Sigmoid colon (tissue), 4 donors: ENCODE measurements at regions not wholly inside any gene's neighbourhood (a gene's known extent, or its start where the extent isn't known, plus 50 kb on each side); places are given as distances from the start of the nearest gene placed in this dataset.

ENCODE experiments used
- EP300 ChIP-seq, 4 donors: sonication (generic); formaldehyde crosslinking; IDR thresholded peaks; one replicate each; pipeline ENCODE4 v1.6.1; 2017; ENCODE audit warnings: antibody characterized with exemption in 4 of 4
- POLR2A ChIP-seq, 2 donors: fragments of 450-650 bp; IDR thresholded peaks; one replicate each; pipeline ENCODE4 v1.6.1; 2016; ENCODE audit warnings: antibody characterized with exemption in 2 of 2, mild to moderate bottlenecking in 2 of 2, moderate library complexity in 2 of 2
- POLR2AphosphoS5 ChIP-seq, 4 donors: sonication (generic); formaldehyde crosslinking; IDR thresholded peaks; one replicate each; pipeline ENCODE4 v1.6.1; 2017; ENCODE audit warnings: antibody characterized with exemption in 4 of 4
- TF ChIP-seq, protein P1 (sequence below), 4 experiments: fragments of 450-650 bp in 3 of 4; fragments of 200-600 bp in 1 of 4; IDR thresholded peaks; one replicate each; pipeline ENCODE4 v1.5.1; 2016 to 2019; ENCODE audit warnings: antibody characterized with exemption in 4 of 4, mild to moderate bottlenecking in 3 of 4, moderate library complexity in 2 of 4

DNA sequence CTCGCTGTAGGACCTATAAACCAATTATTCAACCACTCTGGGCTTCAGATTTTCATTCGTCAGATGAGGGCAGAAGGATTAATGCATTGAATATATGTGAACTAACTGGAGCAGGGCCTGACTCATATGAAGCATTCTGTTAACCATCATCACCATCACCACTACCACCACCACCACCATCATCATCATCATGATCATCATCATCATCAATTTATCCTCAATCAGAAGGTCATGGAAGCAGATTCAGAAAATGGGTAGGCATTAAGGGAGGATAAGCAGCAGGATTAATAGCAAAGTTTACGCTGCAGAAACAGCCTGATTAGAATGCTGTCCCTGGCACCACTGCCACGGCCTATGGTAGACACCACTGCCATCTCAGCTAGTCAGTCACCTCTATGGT lies 407.5 kb upstream of the THBS1 start:
- TF ChIP-seq, protein P1, sequence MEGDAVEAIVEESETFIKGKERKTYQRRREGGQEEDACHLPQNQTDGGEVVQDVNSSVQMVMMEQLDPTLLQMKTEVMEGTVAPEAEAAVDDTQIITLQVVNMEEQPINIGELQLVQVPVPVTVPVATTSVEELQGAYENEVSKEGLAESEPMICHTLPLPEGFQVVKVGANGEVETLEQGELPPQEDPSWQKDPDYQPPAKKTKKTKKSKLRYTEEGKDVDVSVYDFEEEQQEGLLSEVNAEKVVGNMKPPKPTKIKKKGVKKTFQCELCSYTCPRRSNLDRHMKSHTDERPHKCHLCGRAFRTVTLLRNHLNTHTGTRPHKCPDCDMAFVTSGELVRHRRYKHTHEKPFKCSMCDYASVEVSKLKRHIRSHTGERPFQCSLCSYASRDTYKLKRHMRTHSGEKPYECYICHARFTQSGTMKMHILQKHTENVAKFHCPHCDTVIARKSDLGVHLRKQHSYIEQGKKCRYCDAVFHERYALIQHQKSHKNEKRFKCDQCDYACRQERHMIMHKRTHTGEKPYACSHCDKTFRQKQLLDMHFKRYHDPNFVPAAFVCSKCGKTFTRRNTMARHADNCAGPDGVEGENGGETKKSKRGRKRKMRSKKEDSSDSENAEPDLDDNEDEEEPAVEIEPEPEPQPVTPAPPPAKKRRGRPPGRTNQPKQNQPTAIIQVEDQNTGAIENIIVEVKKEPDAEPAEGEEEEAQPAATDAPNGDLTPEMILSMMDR (IDR thresholded peaks at IDR 0.05): no peak
- TF ChIP-seq POLR2A (IDR thresholded peaks at IDR 0.05): no peak
- TF ChIP-seq EP300 (IDR thresholded peaks at IDR 0.05): no peak
- TF ChIP-seq POLR2AphosphoS5 (IDR thresholded peaks at IDR 0.05): no peak
